ENCODE measurements at regions not wholly inside any gene's neighbourhood (a gene's known extent, or its start where the extent isn't known, plus 50 kb on each side); places are given as distances from the start of the nearest gene placed in this dataset.
"Not testable (repeated sequence)": the region's sequence is repeated elsewhere in the genome, so short reads cannot be mapped to it uniquely, and the experiment has no call there.

- DNase-seq (ENCODE audit: low spot score) = no peak
Measured at GRCh38 chr6:5837323-5837722, 169.4 kb downstream of the NRN1 start.

- DNase-seq (ENCODE audit: low spot score) = not testable (repeated sequence)
Measured at GRCh38 chr6:5836597-5836996, 170.1 kb downstream of the NRN1 start.

GRCh38 chr6:5833120-5833519 is 173.6 kb downstream of the NRN1 start:
- DNase-seq (ENCODE audit: low spot score) = no peak

GRCh38 chr6:5832668-5833067 is 174.1 kb downstream of the NRN1 start:
- no peak for DNase-seq (ENCODE audit: low spot score)

- DNase-seq (ENCODE audit: low spot score) = not testable (repeated sequence)
Measured at GRCh38 chr6:5831219-5831862, 175.4 kb downstream of the NRN1 start.

- no peak for DNase-seq (ENCODE audit: low spot score)
Measured at GRCh38 chr6:5828296-5828695, 178.4 kb downstream of the NRN1 start.

GRCh38 chr6:5827056-5827904 is 179.4 kb downstream of the NRN1 start:
- no peak for DNase-seq (ENCODE audit: low spot score)

- DNase-seq (ENCODE audit: low spot score) = not testable (repeated sequence)
Measured at GRCh38 chr6:5824382-5824983, 182.2 kb downstream of the NRN1 start.
